Panc1 (cell line): ENCODE measurements at regions not wholly inside any gene's neighbourhood (a gene's known extent, or its start where the extent isn't known, plus 50 kb on each side); places are given as distances from the start of the nearest gene placed in this dataset.

Experiments
- ATAC-seq: fragments of 200-7000 bp; cut with Tn5 transposase; 2 replicates; pipeline ENCODE4 v1.9.1; 2020; ENCODE audit warnings: mild to moderate bottlenecking, moderate library complexity
- BruUV-seq: library from RNA; stranded (reverse); fragments of 400-500 nt; replicated peaks from 2 replicates; lab custom pipeline; 2021; lab: Mats Ljungman, UMichigan
- CTCF ChIA-PET: fragments of 300-600 bp; sonication (Branson Sonifier 250); formaldehyde crosslinking; loops from one replicate; lab custom pipeline; 2022; ENCODE audit warnings: antibody characterized with exemption; lab: Charles Lee
- POLR2A ChIA-PET: fragments of 300-600 bp; sonication (Branson Sonifier 250); formaldehyde crosslinking; loops from one replicate; lab custom pipeline; 2022; ENCODE audit warnings: antibody characterized with exemption; lab: Charles Lee
- DNase-seq: peaks from one replicate; pipeline ENCODE4 v3.0.0-alpha.2; 2010; ENCODE audit warnings: low read depth, low spot score
- H3K27ac ChIP-seq: 2 replicates; pipeline ENCODE4 v1.5.1; 2011; ENCODE audit warnings: mild to moderate bottlenecking, low read length, inconsistent platforms
- H3K27me3 ChIP-seq: fragments of 200-500 bp; sonication (Bioruptor generic); 2 replicates; pipeline ENCODE4 v1.6.0; 2014; ENCODE audit warnings: low read length, inconsistent platforms; ENCODE audit not compliant: control insufficient read depth, insufficient read depth
- H3K36me3 ChIP-seq: fragments of 200-500 bp; sonication (Bioruptor generic); 2 replicates; pipeline ENCODE4 v1.5.1; 2014; ENCODE audit warnings: inconsistent platforms, mild to moderate bottlenecking, low read length, moderate library complexity; ENCODE audit not compliant: control insufficient read depth, insufficient read depth
- H3K4me1 ChIP-seq: 2 replicates; pipeline ENCODE4 v1.5.1; 2011; ENCODE audit warnings: inconsistent platforms, mild to moderate bottlenecking, low read length, moderate library complexity; ENCODE audit not compliant: control insufficient read depth, insufficient read depth
- H3K4me3 ChIP-seq, 2 experiments: 2 replicates each; pipeline ENCODE4 v1.5.1; 2011 to 2012; ENCODE audit warnings: low read depth in 2 of 2, low read length in 2 of 2, mild to moderate bottlenecking in 2 of 2, inconsistent platforms in 1 of 2, moderate library complexity in 1 of 2
- H3K9me3 ChIP-seq: fragments of 200-500 bp; sonication (Bioruptor generic); 2 replicates; pipeline ENCODE4 v1.5.1; 2014; ENCODE audit warnings: low read depth, mild to moderate bottlenecking, inconsistent platforms, low read length, moderate library complexity; ENCODE audit not compliant: control insufficient read depth, insufficient read depth
- POLR2AphosphoS5 ChIP-seq: IDR thresholded peaks from 2 replicates; pipeline ENCODE4 v1.6.1; 2012; ENCODE audit warnings: mild to moderate bottlenecking, low read depth, low read length, moderate library complexity
- SIN3A ChIP-seq: IDR thresholded peaks from 2 replicates; pipeline ENCODE4 v1.6.1; 2012; ENCODE audit warnings: low read depth, mild to moderate bottlenecking, low read length, moderate library complexity, borderline replicate concordance; ENCODE audit not compliant: insufficient read depth
- TCF7L2 ChIP-seq: IDR thresholded peaks from 2 replicates; pipeline ENCODE4 v1.6.1; 2011; ENCODE audit warnings: mild to moderate bottlenecking, low read depth, low read length, inconsistent platforms
- in situ Hi-C: cut with HindIII; loops from 2 replicates; pipeline ENCODE4 v1.10.0; 2016; ENCODE audit warnings: low sequenced_read_pairs, low pct_unique_long_range_greater_than_20kb
- intact Hi-C: fragments of 100-400 bp; cut with micrococcal nuclease; formaldehyde crosslinking; loops from one replicate; pipeline ENCODE4 v1.10.0; 2022; ENCODE audit not compliant: unreplicated experiment
- TF ChIP-seq, protein P1 (sequence below): fragments of 450-650 bp; IDR thresholded peaks from 2 replicates; pipeline ENCODE4 v1.5.1; 2017; ENCODE audit warnings: mild to moderate bottlenecking
- TF ChIP-seq, protein P2 (sequence below), 2 experiments: IDR thresholded peaks; 2 replicates each; pipeline ENCODE4 v1.6.1; 2011 to 2012; ENCODE audit warnings: low read depth in 2 of 2, control low read depth in 1 of 2, low read length in 1 of 2, mild to moderate bottlenecking in 1 of 2, moderate library complexity in 1 of 2; ENCODE audit not compliant: insufficient read depth in 1 of 2

DNA sequence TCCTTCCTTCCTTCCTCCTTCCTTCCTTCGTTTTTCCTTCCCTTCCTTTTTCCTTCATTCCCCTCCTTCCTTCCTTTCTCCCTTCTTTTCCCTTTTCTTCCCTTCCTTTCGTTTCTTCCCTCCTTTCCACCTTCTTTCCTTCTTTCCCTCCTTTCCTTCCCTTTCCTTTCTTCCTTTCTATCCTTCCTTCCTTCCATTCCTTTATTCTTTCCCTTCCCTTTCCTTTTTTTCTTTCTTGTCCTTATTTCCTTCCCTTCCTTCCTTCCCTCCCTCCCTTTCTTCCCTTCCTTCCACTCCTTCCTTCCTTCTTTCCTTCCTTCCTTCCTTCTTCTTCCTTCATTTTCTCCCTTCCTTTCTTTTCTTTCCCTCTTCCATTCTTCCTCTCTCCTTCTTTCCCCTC, 394.6 kb downstream of the GABRB3 start:
- ATAC-seq: no peak
- in situ Hi-C loops (no loop called here), intact Hi-C loops (loop anchor here (10.0 kb wide), 1 partner anchor 54 kb away; no protein-coding TSS in a partner anchor)
- H3K9me3 ChIP-seq: no peaks in the 10 kb centered on the region
- ChIA-PET CTCF (no interaction called here), POLR2A (no interaction called here)
- no peaks in the 10 kb centered on the region for H3K4me1 ChIP-seq
- no peak overlapping the region for H3K4me3 ChIP-seq
- no peak for DNase-seq
- no TSS peak for BruUV-seq
- H3K27me3 ChIP-seq: no peaks in the 10 kb centered on the region
- no peak for TF ChIP-seq SIN3A
- TF ChIP-seq, protein P1, sequence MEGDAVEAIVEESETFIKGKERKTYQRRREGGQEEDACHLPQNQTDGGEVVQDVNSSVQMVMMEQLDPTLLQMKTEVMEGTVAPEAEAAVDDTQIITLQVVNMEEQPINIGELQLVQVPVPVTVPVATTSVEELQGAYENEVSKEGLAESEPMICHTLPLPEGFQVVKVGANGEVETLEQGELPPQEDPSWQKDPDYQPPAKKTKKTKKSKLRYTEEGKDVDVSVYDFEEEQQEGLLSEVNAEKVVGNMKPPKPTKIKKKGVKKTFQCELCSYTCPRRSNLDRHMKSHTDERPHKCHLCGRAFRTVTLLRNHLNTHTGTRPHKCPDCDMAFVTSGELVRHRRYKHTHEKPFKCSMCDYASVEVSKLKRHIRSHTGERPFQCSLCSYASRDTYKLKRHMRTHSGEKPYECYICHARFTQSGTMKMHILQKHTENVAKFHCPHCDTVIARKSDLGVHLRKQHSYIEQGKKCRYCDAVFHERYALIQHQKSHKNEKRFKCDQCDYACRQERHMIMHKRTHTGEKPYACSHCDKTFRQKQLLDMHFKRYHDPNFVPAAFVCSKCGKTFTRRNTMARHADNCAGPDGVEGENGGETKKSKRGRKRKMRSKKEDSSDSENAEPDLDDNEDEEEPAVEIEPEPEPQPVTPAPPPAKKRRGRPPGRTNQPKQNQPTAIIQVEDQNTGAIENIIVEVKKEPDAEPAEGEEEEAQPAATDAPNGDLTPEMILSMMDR: no peak
- no peak for TF ChIP-seq TCF7L2
- TF ChIP-seq, protein P2, sequence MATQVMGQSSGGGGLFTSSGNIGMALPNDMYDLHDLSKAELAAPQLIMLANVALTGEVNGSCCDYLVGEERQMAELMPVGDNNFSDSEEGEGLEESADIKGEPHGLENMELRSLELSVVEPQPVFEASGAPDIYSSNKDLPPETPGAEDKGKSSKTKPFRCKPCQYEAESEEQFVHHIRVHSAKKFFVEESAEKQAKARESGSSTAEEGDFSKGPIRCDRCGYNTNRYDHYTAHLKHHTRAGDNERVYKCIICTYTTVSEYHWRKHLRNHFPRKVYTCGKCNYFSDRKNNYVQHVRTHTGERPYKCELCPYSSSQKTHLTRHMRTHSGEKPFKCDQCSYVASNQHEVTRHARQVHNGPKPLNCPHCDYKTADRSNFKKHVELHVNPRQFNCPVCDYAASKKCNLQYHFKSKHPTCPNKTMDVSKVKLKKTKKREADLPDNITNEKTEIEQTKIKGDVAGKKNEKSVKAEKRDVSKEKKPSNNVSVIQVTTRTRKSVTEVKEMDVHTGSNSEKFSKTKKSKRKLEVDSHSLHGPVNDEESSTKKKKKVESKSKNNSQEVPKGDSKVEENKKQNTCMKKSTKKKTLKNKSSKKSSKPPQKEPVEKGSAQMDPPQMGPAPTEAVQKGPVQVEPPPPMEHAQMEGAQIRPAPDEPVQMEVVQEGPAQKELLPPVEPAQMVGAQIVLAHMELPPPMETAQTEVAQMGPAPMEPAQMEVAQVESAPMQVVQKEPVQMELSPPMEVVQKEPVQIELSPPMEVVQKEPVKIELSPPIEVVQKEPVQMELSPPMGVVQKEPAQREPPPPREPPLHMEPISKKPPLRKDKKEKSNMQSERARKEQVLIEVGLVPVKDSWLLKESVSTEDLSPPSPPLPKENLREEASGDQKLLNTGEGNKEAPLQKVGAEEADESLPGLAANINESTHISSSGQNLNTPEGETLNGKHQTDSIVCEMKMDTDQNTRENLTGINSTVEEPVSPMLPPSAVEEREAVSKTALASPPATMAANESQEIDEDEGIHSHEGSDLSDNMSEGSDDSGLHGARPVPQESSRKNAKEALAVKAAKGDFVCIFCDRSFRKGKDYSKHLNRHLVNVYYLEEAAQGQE (IDR thresholded peaks at IDR 0.05; ENCODE audit: insufficient read depth in 1 of 2, low read depth in 2 of 2, low read length in 1 of 2): no peak
- TF ChIP-seq POLR2AphosphoS5: no peak
- no peaks in the 10 kb centered on the region for H3K36me3 ChIP-seq
- no peak overlapping the region for H3K27ac ChIP-seq

DNA sequence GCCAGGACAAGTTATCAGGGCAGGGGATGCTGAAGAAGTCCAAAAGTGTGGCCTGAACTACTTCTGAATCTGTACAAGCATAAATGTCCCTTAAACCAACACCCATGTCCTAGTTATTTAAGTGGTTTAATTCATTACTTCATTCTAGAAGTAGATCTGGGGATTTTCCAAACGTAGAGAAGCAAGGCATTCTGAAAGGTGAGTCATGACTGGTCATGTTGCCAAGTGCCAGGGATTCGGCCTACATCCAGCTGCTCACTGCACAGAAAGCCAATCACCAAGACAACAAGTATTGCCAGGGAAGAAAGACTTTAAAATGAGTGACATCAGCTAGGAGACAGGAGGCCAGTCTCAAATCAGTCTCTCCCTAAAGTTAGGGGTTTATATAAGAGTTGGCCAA, 396.6 kb downstream of the GABRB3 start:
- DNase-seq (no peak), ATAC-seq (no peak)
- H3K4me1 ChIP-seq: no peaks in the 10 kb centered on the region
- no peaks in the 10 kb centered on the region for H3K36me3 ChIP-seq
- no peaks in the 10 kb centered on the region for H3K27me3 ChIP-seq
- in situ Hi-C loops (no loop called here), intact Hi-C loops (loop anchor here (10.0 kb wide), 1 partner anchor 51 kb away; no protein-coding TSS in a partner anchor)
- ChIA-PET POLR2A (no interaction called here), CTCF (no interaction called here)
- H3K4me3 ChIP-seq: no peak overlapping the region
- TF ChIP-seq, protein P1: no peak
- no peak for TF ChIP-seq TCF7L2
- TF ChIP-seq, protein P2 (IDR thresholded peaks at IDR 0.05; ENCODE audit: insufficient read depth in 1 of 2, low read depth in 2 of 2, low read length in 1 of 2): no peak
- TF ChIP-seq POLR2AphosphoS5: no peak
- no peak for TF ChIP-seq SIN3A
- H3K27ac ChIP-seq: no peak overlapping the region
- no TSS peak for BruUV-seq
- H3K9me3 ChIP-seq: no peaks in the 10 kb centered on the region
